CD14-positive monocyte (primary cell): ENCODE measurements at regions not wholly inside any gene's neighbourhood (a gene's known extent, or its start where the extent isn't known, plus 50 kb on each side); places are given as distances from the start of the nearest gene placed in this dataset.

Experiments
- DNase-seq, 3 donors: peaks; one replicate each; pipeline ENCODE4 v3.0.0-alpha.2; 2011 to 2022
- H2AFZ ChIP-seq: 2 replicates; pipeline ENCODE4 v1.6.0; 2012; ENCODE audit warnings: mild to moderate bottlenecking, low read depth, low read length, inconsistent platforms; ENCODE audit not compliant: insufficient read depth, poor library complexity, severe bottlenecking
- H3K27ac ChIP-seq, 2 donors: 1 replicate in 1 of 2; 2 replicates in 1 of 2; pipeline ENCODE4 v1.5.1; 2012 to 2013; ENCODE audit warnings: low read length in 2 of 2, control low read depth in 1 of 2, inconsistent platforms in 1 of 2, low read depth in 1 of 2, mild to moderate bottlenecking in 1 of 2
- H3K27me3 ChIP-seq, 2 donors: one replicate each; pipeline versions ENCODE4 v1.6.0 to v1.6.1; 2011 to 2013; ENCODE audit warnings: low read length in 2 of 2; ENCODE audit not compliant: control insufficient read depth in 2 of 2, insufficient read depth in 2 of 2
- H3K36me3 ChIP-seq, 2 donors: replicated peaks in 1 of 2; 1 replicate in 1 of 2; 2 replicates in 1 of 2; pipeline versions ENCODE4 v1.5.1 to v1.6.1; 2012 to 2013; ENCODE audit warnings: low read length in 2 of 2, control low read depth in 1 of 2, inconsistent platforms in 1 of 2, mild to moderate bottlenecking in 1 of 2; ENCODE audit not compliant: insufficient read depth in 2 of 2, control insufficient read depth in 1 of 2
- H3K4me1 ChIP-seq, 2 donors: 1 replicate in 1 of 2; 2 replicates in 1 of 2; pipeline versions ENCODE4 v1.5.1 to v1.6.1; 2012 to 2013; ENCODE audit warnings: low read length in 2 of 2, control low read depth in 1 of 2, inconsistent platforms in 1 of 2, mild to moderate bottlenecking in 1 of 2, moderate library complexity in 1 of 2; ENCODE audit not compliant: insufficient read depth in 2 of 2, control insufficient read depth in 1 of 2
- H3K4me2 ChIP-seq: replicated peaks from 2 replicates; pipeline ENCODE3; 2012; ENCODE audit warnings: low read length, moderate library complexity, mild to moderate bottlenecking; ENCODE audit not compliant: poor library complexity, severe bottlenecking; ENCODE audit errors: extremely low read depth
- H3K4me3 ChIP-seq, 3 experiments: fragments of 200-600 bp in 1 of 3; sonication (generic) in 1 of 3; replicated peaks in 1 of 3; 1 replicate in 2 of 3; 2 replicates in 1 of 3; pipeline ENCODE4 v1.5.1; 2011 to 2013; ENCODE audit warnings: low read length in 3 of 3, mild to moderate bottlenecking in 3 of 3, control low read depth in 2 of 3, low read depth in 2 of 3, inconsistent platforms in 1 of 3, moderate library complexity in 1 of 3
- H3K79me2 ChIP-seq: 2 replicates; pipeline ENCODE4 v1.6.0; 2012; ENCODE audit warnings: mild to moderate bottlenecking, control low read depth, inconsistent platforms, low read length, moderate library complexity; ENCODE audit not compliant: insufficient read depth
- H3K9ac ChIP-seq: 2 replicates; pipeline ENCODE4 v1.6.0; 2017; ENCODE audit warnings: low read length, mild to moderate bottlenecking; ENCODE audit not compliant: insufficient read depth, poor library complexity, severe bottlenecking
- H3K9me3 ChIP-seq, 2 donors: replicated peaks in 1 of 2; 1 replicate in 1 of 2; 2 replicates in 1 of 2; pipeline versions ENCODE4 v1.5.1 to v1.6.1; 2012 to 2013; ENCODE audit warnings: low read length in 2 of 2, control low read depth in 1 of 2; ENCODE audit not compliant: control insufficient read depth in 1 of 2, insufficient read depth in 1 of 2
- H4K20me1 ChIP-seq: 2 replicates; pipeline ENCODE4 v1.6.0; 2012; ENCODE audit warnings: mild to moderate bottlenecking, low read length, control low read depth, moderate library complexity; ENCODE audit not compliant: insufficient read depth
- H3K27ac Mint-ChIP-seq, 7 donors: one replicate each; pipeline ENCODE4 v1.8.0; 2020; ENCODE audit warnings: mild to moderate bottlenecking in 7 of 7, mixed read lengths in 7 of 7, moderate library complexity in 6 of 7, inconsistent platforms in 2 of 7
- H3K27me3 Mint-ChIP-seq, 3 donors: one replicate each; pipeline ENCODE4 v1.8.0; 2021 to 2022; ENCODE audit warnings: low read depth in 3 of 3, mild to moderate bottlenecking in 3 of 3, mixed read lengths in 3 of 3, moderate library complexity in 3 of 3, inconsistent platforms in 1 of 3
- H3K36me3 Mint-ChIP-seq, 2 donors: one replicate each; pipeline ENCODE4 v1.8.0; 2020; ENCODE audit warnings: mixed read lengths in 2 of 2, inconsistent platforms in 1 of 2, mild to moderate bottlenecking in 1 of 2
- H3K4me1 Mint-ChIP-seq: one replicate; pipeline ENCODE4 v1.8.0; 2020; ENCODE audit warnings: mild to moderate bottlenecking, mixed read lengths
- H3K4me3 Mint-ChIP-seq, 2 donors: one replicate each; pipeline ENCODE4 v1.8.0; 2020; ENCODE audit warnings: mild to moderate bottlenecking in 2 of 2, mixed read lengths in 2 of 2, moderate library complexity in 1 of 2
- H3K9me3 Mint-ChIP-seq, 7 donors: one replicate each; pipeline ENCODE4 v1.8.0; 2020 to 2022; ENCODE audit warnings: mixed read lengths in 7 of 7, mild to moderate bottlenecking in 6 of 7, moderate library complexity in 6 of 7, inconsistent platforms in 2 of 7
- CTCF ChIP-seq: fragments of 200-600 bp; IDR thresholded peaks from one replicate; pipeline ENCODE4 v1.8.0; 2022; ENCODE audit warnings: antibody characterized with exemption, mild to moderate bottlenecking
- WGBS: methylation state at CpG from one replicate; pipeline ENCODE4 v1.1.5; 2013; ENCODE audit warnings: missing lambda C conversion rate; ENCODE audit not compliant: insufficient coverage; 5-methylcytosine and 5-hydroxymethylcytosine counted together
- intact Hi-C, 2 donors: fragments of 100-400 bp; cut with micrococcal nuclease; formaldehyde crosslinking; loops; one replicate each; pipeline versions ENCODE4 v1.15.0 to v1.15.1; 2023

- H3K27ac Mint-ChIP-seq: no peak overlapping the region
- WGBS: 92% methylated on average over 2 of the region's 7 CpGs
- H3K36me3 Mint-ChIP-seq: no peaks in the 10 kb centered on the region
- DNase-seq: no peak
- no peaks in the 10 kb centered on the region for H3K9me3 ChIP-seq
- no peak overlapping the region for H2AFZ ChIP-seq
- no peaks in the 10 kb centered on the region for H3K4me1 ChIP-seq
- H3K27me3 Mint-ChIP-seq: peaks cover 3 to 10% (median 5%) of the 10 kb centered on the region in 3 donors
- no peaks in the 10 kb centered on the region for H3K79me2 ChIP-seq
- no peaks in the 10 kb centered on the region for H3K4me1 Mint-ChIP-seq
- H3K9ac ChIP-seq: no peak overlapping the region
- no peaks in the 10 kb centered on the region for H3K27me3 ChIP-seq
- no peak overlapping the region for H3K27ac ChIP-seq
- H4K20me1 ChIP-seq: no peaks in the 10 kb centered on the region
- intact Hi-C loops: no loop called here
- TF ChIP-seq CTCF: no peak
- no peak overlapping the region for H3K4me3 ChIP-seq
- peaks cover 0 to 2% (median 0%) of the 10 kb centered on the region in 7 donors for H3K9me3 Mint-ChIP-seq
- H3K36me3 ChIP-seq: no peaks in the 10 kb centered on the region
- H3K4me2 ChIP-seq: no peak overlapping the region
- no peak overlapping the region for H3K4me3 Mint-ChIP-seq
These were observed 314.9 kb upstream of the TSHZ3 start for GRCh38 chr19:31664096-31664495.

- H3K4me3 Mint-ChIP-seq: no peak overlapping the region
- no peaks in the 10 kb centered on the region for H3K9me3 ChIP-seq
- no peak overlapping the region for H2AFZ ChIP-seq
- H3K9me3 Mint-ChIP-seq: peaks cover 0 to 2% (median 0%) of the 10 kb centered on the region in 7 donors
- DNase-seq: no peak
- peaks cover 1 to 6% (median 5%) of the 10 kb centered on the region in 3 donors for H3K27me3 Mint-ChIP-seq
- H3K4me1 Mint-ChIP-seq: no peaks in the 10 kb centered on the region
- H3K4me2 ChIP-seq: no peak overlapping the region
- TF ChIP-seq CTCF: no peak
- H3K27ac ChIP-seq: no peak overlapping the region
- no peak overlapping the region for H3K27ac Mint-ChIP-seq
- no peaks in the 10 kb centered on the region for H3K36me3 Mint-ChIP-seq
- no peak overlapping the region for H3K4me3 ChIP-seq
- intact Hi-C loops: no loop called here
- WGBS: 92% methylated on average over 5 of the region's 6 CpGs
- H3K36me3 ChIP-seq: no peaks in the 10 kb centered on the region
- no peaks in the 10 kb centered on the region for H3K27me3 ChIP-seq
- H4K20me1 ChIP-seq: no peaks in the 10 kb centered on the region
- H3K9ac ChIP-seq: no peak overlapping the region
- H3K79me2 ChIP-seq: no peaks in the 10 kb centered on the region
- H3K4me1 ChIP-seq: no peaks in the 10 kb centered on the region
These were observed 315.8 kb upstream of the TSHZ3 start for GRCh38 chr19:31664997-31665396.
